Suppressor macrophage (primary cell): ENCODE measurements at regions not wholly inside any gene's neighbourhood (a gene's known extent, or its start where the extent isn't known, plus 50 kb on each side); places are given as distances from the start of the nearest gene placed in this dataset.
A peak's percentile ranks its signal among the peaks of the same experiment; 100 is the strongest.

ENCODE experiments used
- DNase-seq, 4 experiments: peaks; one replicate each; pipeline ENCODE4 v3.0.0-alpha.2; 2020 to 2022

GRCh38 chr18:44602845-44603244, 77.8 kb upstream of the SETBP1 start:
- DNase-seq = no peak

GRCh38 chr18:44609181-44609941, 71.3 kb upstream of the SETBP1 start:
- no peak for DNase-seq

- DNase-seq = no peak
Observed at GRCh38 chr18:44620812-44621211, 59.9 kb upstream of the SETBP1 start.

- no peak for DNase-seq
Observed at GRCh38 chr18:44624052-44624451, 56.6 kb upstream of the SETBP1 start.

- DNase-seq = no peak
Observed at GRCh38 chr18:44625386-44625785, 55.3 kb upstream of the SETBP1 start.

- no peak for DNase-seq
Observed at GRCh38 chr18:44626236-44626635, 54.5 kb upstream of the SETBP1 start.

GRCh38 chr18:44626807-44627206, 53.9 kb upstream of the SETBP1 start:
- peak in 1 of 4 experiments; percentile 2 for DNase-seq

GRCh38 chr18:44627280-44627679, 53.4 kb upstream of the SETBP1 start:
- DNase-seq = peak in 3 of 4 experiments; percentile 8 to 25 (median 24)

- DNase-seq = no peak
Observed at GRCh38 chr18:44629406-44629805, 51.3 kb upstream of the SETBP1 start.

GRCh38 chr18:44630118-44630517, 50.6 kb upstream of the SETBP1 start:
- DNase-seq = peak in 1 of 4 experiments; percentile 19
